Stimulated activated CD4-positive, alpha-beta T cell treated with anti-CD3 and anti-CD28 coated beads, Interleukin-2, amount 100 ng/mL, for 4 hours (primary cell): ENCODE measurements at regions not wholly inside any gene's neighbourhood (a gene's known extent, or its start where the extent isn't known, plus 50 kb on each side); places are given as distances from the start of the nearest gene placed in this dataset.

Experiments
- DNase-seq: peaks from one replicate; pipeline ENCODE4 v3.0.0-alpha.2; 2020; ENCODE audit warnings: low read depth

- no peak for DNase-seq
Observed at GRCh38 chr14:98119739-98120138, 1152.3 kb downstream of the BCL11B start.

GRCh38 chr14:98120831-98121464 lies 1151.0 kb downstream of the BCL11B start:
- DNase-seq = no peak

GRCh38 chr14:98122527-98122926 lies 1149.5 kb downstream of the BCL11B start:
- DNase-seq = no peak

- DNase-seq = no peak
Observed at GRCh38 chr14:98130691-98131090, 1141.3 kb downstream of the BCL11B start.

GRCh38 chr14:98131406-98131805 lies 1140.6 kb downstream of the BCL11B start:
- no peak for DNase-seq

GRCh38 chr14:98133806-98134205 lies 1138.2 kb downstream of the BCL11B start:
- DNase-seq = no peak

- DNase-seq = no peak
Observed at GRCh38 chr14:98136012-98136789, 1135.8 kb downstream of the BCL11B start.

GRCh38 chr14:98137131-98138025 lies 1134.6 kb downstream of the BCL11B start:
- DNase-seq = no peak

- DNase-seq = peak; percentile 58
Observed at GRCh38 chr14:98138666-98139065, 1133.3 kb downstream of the BCL11B start.

GRCh38 chr14:98140862-98141530 lies 1131.0 kb downstream of the BCL11B start:
- DNase-seq = no peak

GRCh38 chr14:98143566-98143965 lies 1128.4 kb downstream of the BCL11B start:
- no peak for DNase-seq

- no peak for DNase-seq
Observed at GRCh38 chr14:98144964-98145363, 1127.0 kb downstream of the BCL11B start.

- DNase-seq = no peak
Observed at GRCh38 chr14:98146416-98146815, 1125.6 kb downstream of the BCL11B start.

- DNase-seq = no peak
Observed at GRCh38 chr14:98154254-98154653, 1117.7 kb downstream of the BCL11B start.

GRCh38 chr14:98156411-98156810 lies 1115.6 kb downstream of the BCL11B start:
- no peak for DNase-seq

- no peak for DNase-seq
Observed at GRCh38 chr14:98160901-98161300, 1111.1 kb downstream of the BCL11B start.

GRCh38 chr14:98161356-98161755 lies 1110.6 kb downstream of the BCL11B start:
- no peak for DNase-seq

GRCh38 chr14:98162856-98163805 lies 1108.9 kb downstream of the BCL11B start:
- DNase-seq = no peak

GRCh38 chr14:98163873-98164272 lies 1108.1 kb downstream of the BCL11B start:
- DNase-seq = no peak

GRCh38 chr14:98165976-98166375 lies 1106.0 kb downstream of the BCL11B start:
- no peak for DNase-seq

GRCh38 chr14:98167275-98167674 lies 1104.7 kb downstream of the BCL11B start:
- DNase-seq = no peak
